GM18526 (cell line): ENCODE measurements at regions not wholly inside any gene's neighbourhood (a gene's known extent, or its start where the extent isn't known, plus 50 kb on each side); places are given as distances from the start of the nearest gene placed in this dataset.

Experiments used
- POLR2A ChIP-seq: IDR thresholded peaks from 3 replicates; pipeline ENCODE4 v1.6.1; 2011; ENCODE audit not compliant: insufficient read length; ENCODE audit errors: extremely low read depth

DNA sequence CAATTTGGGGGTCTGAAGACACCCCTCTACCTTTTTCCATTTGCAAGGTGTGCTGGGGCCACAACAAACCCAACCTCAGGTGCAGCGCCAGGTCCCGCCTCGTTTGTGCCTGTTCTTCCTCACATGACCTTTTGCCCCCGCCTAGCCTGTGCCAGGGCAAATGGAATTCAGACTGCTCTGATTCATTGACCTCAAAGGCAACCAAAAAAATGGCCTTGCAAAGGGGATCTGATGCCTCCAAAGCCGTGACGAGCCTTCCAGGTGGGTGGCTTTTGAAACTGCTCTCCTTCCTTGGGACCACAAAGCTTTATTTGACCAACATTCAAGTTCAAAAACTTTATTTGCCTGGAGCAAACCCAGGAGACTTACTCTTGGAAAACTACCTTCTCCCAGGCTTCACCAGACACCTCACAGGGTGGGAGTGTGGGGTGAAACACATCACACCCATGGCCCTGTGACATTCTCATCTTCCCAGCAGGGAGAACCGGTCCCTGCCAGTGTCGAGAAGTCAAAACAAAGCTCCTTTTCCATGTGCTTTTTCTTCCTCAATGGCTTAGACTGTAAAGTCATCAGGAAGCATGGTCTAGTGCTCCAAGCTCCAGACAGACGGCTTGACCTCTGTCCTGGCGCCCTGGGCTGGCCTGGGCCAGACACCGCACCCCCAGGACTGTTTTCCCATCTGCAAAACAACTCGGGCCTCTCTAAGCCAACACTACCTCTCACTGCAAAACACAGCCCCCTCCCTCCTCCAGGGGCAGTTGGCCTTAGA lies 103.9 kb upstream of the HES1 start:
- TF ChIP-seq POLR2A: no peak

DNA sequence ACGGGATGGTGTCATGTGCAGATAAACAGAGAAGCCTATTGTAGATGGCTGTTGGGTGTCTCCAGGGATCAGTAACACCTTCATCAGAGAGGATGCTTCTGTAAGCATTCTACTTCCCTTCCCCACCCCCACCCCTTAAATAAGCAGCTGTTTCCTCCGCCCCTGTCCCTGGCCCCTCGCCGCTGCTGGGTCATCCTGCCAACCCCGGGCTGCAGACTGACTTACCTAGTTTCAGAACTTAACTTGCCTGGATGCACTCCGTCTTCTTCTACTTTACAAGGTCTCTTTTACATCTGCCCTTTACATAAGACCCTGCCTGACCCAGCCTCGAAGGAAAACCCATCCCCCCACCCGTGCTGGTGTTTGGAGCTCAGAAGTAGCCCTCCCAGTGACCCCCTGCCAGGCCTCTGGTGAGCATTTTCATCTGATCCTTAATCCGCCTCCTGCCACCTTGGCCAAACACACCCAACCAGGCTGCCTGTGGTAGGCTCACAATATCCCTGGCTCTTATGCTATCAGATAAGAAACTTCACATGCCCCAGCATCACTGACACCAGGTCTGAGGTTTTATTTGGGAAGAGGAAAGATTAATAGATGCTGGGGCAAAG lies 103.0 kb upstream of the HES1 start:
- TF ChIP-seq POLR2A: no peak

DNA sequence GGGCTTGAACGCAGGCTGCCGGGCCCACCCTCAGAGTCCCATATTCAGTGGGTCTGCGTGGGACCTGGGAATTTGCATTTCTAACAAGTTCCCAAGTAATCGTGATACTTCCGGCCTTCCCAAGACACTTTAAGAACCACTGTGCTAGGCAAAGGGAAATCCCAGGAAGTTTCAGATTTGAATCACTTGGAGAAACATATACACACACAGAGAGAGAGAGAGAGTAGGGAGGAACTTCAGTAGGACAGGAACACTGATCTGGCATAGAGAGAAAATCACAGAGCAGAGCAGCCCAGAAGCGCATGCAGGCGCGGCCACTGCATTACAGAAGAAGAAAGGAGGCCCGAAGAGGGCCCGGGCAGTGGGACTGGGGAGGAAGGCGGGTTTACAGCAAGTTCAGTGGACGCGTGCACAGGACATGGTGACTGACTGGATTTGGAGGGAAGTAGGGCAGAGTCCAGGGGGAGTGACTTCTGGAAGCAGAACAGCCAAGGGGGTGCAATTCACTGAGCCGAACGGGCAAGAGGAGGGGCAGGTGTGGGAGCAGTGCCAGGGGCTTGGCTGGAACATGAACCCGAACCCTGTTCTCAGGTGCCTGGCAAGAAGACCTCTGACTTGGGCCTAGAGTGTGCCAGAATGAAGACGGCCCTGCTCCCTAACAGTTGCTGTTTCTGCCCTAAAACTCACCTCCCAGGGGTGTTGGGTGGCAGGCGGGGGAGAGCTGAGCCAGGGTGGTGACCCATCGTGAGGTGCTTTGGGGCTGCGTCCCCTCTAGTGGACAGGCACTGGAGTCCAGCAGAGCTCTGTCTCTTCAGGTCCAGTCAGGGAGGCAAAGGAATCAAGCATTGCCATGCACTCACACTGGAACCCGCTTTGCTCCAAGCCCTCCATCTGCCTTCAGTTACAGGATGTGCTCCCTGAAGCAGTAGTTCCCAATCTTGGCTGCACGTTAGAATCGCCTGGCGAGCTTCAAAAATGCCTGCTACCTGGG lies 101.3 kb upstream of the HES1 start:
- TF ChIP-seq POLR2A: no peak

DNA sequence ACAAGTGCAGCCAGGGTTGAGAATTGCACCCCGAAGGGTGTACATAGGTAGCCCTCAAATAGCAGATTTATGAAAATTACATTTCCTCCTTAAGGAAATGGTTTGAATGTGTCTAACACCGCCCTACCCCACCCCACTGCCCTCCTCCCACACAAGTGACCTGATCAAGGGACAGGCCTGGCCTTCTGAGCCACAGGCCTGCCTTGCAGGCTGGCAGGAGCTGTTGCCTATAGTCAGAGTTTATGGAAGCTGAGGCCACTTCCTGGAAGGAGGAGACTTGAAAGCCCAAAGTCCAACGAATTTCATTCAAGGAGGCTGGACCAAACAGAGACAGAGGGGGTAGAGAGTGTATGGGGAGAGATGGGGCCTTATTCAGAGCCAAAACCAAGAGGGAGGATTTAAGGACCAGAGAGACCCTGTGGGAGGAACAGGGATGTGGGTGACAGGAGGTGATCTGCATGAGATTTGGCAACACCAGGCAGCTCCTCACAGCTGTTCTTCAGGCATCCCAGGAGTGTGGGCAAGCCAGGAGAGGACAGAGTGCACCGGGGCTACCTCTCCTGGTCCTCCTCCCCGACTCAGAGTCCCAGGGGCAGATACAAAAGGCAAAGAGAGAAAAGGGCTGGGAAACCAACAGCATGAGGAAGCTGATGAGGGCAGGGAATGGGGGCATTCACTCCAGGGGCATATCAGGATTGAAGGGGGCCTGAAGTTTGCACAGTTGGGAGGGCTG lies 100.4 kb upstream of the HES1 start:
- no peak for TF ChIP-seq POLR2A

DNA sequence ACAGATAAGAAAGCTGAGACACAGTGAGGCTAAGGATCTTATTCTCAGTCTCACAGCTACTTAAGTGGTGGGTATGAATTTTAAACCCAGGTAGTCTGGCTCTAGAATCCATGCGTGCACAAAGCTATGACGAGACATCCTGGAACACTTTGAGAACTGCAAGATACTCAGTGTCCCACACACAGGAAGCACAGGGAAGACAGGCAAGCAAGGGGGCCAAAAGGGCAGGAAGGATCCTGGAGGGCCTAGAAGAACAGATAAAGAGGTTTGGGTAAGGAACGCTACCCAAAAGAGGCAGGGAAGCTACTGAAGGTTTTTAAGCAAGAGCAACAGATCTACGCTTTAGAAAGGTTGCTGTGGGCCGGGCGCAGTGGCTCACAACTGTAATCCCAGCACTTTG lies 99.1 kb upstream of the HES1 start:
- TF ChIP-seq POLR2A: no peak

DNA sequence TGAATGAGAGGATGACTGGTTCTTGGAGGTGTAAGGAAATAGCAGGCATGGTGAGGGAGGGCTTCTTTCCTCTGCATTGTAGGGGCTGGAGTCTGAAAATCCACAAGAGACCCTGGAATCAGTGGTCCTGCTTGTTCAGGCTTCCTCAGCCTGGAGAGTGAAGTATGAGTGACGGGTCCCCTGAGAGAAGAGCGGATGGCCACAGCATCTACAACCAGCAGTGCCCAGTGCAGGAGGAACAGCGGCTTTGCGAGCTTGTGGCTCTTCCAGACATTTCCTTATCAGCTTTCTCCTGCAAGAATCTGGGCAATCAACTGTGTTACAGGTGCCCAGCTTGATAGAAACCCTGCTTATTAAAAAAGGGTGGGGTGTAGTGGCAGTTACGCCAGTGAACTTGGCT lies 97.0 kb upstream of the HES1 start:
- TF ChIP-seq POLR2A: no peak

DNA sequence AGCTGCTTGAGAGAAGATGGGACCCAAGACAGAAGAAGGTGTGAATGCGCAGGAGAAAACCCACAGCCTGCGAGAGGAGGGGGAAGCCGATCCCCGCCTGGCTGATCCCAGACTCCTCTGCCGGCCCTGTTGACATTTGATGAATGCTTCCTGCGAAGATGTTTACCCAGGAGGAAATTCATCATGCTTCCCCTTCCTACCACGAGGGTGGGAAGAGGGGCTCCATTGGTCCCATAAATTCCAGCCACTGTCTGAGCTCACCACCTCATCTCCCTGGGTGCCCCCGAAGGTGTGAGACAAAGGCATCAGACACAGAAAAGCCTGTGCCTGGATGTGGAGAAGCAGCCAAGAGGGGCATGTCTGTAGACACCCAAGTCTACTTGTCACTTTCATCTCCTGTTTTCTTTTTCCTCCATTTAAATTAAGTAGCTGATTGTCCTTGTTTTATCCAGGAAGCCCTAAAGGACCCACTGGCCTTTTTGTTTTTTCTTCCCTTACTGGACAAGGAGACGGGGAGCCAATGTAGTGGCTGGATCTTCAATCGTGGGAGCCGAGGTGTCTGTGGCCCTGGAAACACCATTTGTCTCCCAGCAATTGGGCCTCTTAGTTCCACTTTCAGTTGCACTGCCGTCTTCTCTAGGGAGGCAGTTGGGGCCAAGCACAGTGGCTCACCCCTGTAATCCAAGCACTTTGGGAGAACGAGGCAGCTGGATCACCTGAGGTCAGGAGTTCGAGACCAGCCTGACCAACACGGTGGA lies 95.3 kb upstream of the HES1 start:
- no peak for TF ChIP-seq POLR2A

DNA sequence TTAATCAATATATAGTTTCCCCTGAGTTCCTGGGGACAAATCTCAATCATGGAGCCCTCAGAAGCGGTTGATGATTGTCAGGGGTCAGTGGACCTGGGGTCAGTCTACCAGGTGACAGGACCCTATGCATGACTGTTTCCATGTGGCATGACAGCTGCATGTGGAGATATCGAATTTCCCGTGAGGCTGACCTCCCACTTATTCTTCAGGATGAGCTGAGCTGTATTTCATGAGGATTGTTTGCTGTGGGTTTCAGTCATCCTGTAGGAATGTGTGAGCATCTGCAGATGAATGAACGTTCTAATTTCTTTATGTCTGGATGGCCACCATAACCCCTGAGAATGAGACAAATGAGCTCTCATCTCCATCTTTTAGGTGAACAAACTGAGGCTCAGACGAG lies 93.0 kb upstream of the HES1 start:
- no peak for TF ChIP-seq POLR2A

DNA sequence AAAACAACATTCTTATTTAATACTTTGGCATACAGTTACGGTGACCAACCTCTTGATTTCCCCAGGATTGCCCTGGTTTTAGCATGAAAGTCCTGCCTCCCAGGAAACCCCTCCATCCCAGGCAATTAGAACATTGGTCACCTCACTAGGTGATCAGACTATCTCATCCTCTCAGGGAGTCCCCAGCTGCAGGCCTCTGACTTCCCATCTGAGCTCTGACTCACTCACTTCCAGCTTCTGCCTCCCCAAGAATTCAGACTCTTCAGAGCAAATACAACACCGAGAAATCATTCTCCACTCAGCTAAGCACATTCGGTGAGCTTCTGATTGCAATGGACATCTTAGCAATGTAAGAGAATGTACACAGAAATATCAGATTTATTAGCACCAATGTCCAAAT lies 92.4 kb upstream of the HES1 start:
- no peak for TF ChIP-seq POLR2A

DNA sequence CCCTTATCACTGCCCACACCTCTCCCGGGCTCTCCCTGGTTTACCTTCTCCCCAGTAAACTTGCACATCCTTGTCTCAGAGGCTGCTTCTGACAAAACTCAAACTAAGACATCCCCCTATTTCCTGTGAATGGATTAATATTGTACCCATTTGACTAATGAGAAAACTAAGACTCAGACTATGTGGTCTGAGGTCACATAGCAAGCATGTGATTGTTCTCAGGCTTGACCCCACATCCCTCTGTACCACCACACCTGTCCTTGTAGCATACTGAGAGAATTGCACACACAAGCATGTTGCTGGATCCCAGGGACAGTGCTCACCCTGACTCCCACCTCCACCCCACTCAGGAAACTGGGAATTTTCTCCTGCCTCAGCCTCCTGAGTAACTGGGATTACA lies 90.7 kb upstream of the HES1 start:
- no peak for TF ChIP-seq POLR2A

DNA sequence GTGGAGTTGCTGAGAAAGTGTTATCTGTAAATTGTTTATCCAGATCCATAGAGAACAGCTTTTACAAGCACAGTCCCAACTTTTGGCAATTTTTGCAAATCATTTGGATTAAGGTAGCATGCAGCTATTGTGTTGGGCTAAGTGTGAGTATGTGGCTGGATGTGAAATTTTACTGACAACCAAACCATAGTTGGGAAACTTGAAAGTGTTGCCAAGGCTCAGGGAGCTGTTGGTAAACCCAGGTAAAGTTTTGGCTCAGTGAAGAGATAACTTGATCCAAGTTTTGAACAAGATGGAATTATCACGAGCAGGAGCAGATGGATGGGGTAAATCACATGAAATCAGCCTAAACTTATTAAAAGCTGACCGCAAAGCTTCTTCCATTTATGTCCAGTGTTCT lies 90.0 kb upstream of the HES1 start:
- TF ChIP-seq POLR2A: no peak

DNA sequence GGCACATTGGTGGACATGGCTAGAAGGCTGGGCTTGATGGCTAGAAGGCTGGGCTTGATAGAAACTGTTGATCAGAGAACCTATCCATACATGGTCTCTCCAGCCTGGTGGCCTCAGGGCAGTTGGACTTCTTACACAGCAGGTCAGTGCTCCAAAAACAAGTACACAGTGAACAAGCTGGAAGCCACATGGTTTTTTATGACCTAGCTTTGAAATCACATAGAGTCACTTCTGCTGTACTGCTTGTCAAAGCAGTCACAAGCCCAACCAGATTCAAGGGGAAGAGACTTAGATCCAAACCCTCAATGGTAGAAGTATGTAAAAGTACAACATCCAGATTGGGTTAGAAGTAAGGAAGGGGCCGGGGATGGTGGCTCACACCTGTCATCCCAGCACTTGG lies 89.4 kb upstream of the HES1 start:
- TF ChIP-seq POLR2A: no peak

DNA sequence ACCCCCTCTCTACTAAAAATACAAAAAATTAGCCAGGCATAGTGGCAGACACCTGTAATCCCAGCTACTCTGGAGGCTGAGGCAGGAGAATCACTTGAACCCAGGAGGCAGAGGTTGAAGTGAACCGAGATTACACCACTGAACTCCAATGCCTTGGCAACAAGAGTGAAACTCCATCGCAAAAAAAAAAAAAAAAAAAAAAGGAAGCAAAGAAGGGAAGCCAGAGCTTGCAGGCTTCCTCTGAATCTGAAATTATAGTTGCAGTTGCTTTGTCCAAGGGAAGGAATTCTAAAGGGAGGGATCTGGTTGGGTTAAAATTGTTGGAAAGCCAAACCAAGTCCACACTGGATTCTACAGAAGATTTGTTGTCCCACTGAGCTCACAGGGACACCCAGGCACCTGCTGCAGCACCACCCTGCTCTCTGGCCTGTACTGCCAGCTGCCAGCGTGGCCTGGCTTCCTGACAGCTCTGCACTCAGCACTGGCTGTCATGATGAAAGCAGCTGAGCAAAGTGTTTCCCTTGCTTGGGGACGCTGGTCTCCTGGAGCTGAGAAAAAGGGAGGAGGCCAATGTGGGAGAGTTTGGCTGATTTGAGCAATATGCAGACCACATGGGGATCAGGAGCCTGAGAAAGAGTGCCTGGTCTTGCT lies 88.8 kb upstream of the HES1 start:
- no peak for TF ChIP-seq POLR2A

DNA sequence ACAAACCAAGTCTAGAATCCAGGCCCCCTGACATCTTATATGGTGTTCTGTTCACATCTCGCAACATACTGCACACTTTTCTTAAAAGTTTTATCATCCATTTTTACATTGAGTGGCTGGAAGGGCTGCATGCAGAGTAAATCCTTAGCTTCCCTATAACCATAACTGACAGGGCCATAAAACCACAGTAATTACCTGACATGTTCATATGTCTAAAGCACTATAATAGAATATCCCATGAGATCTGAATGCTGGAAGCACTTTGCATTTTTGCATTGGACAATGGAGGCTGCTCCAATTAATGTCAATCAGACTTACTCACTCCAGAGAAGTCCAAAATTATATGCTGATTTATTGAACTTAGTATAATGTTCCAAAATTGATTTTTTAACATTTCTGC lies 86.6 kb upstream of the HES1 start:
- no peak for TF ChIP-seq POLR2A
